K562 (cell line): ENCODE measurements at regions not wholly inside any gene's neighbourhood (a gene's known extent, or its start where the extent isn't known, plus 50 kb on each side); places are given as distances from the start of the nearest gene placed in this dataset.

Experiments
- ATAC-seq: fragments of 200-7000 bp; cut with Tn5 transposase; 3 replicates; pipeline ENCODE4 v1.9.1; 2020; ENCODE audit warnings: moderate library complexity
- BruUV-seq: library from RNA; stranded (reverse); fragments of 400-500 nt; replicated peaks from 2 replicates; lab custom pipeline; 2021; lab: Mats Ljungman, UMichigan
- CTCF ChIA-PET: fragments of 300-600 bp; formaldehyde crosslinking; extraction: SDS; loops from one replicate; lab custom pipeline; 2021; ENCODE audit warnings: low intra/inter-chr PET ratio; lab: Yijun Ruan, JAX
- POLR2A ChIA-PET: fragments of 300-600, 350-650 bp; sonication (Branson Sonifier 250); formaldehyde crosslinking; extraction: SDS; loops from one replicate; lab custom pipeline; 2021; ENCODE audit warnings: antibody characterized with exemption, inconsistent platforms; lab: Yijun Ruan, JAX
- DNase-seq, 4 experiments: peaks; one replicate each; pipeline versions ENCODE4 v3.0.0 to v3.0.0-alpha.2; 2011 to 2018; ENCODE audit warnings: low spot score in 3 of 4, mixed read lengths in 3 of 4; ENCODE audit errors: extremely low read depth in 1 of 4
- FAIRE-seq: peaks from 2 replicates; lab custom pipeline; 2011; peaks lifted over from hg19 to GRCh38; lab: Jason Lieb, UNC
- H2AFZ ChIP-seq: 2 replicates; pipeline ENCODE4 v1.6.0; 2011; ENCODE audit warnings: low read depth, low read length, control low read depth, inconsistent platforms
- H3K27ac ChIP-seq: fragments of 200-600 bp; 3 replicates; pipeline ENCODE4 v1.8.0; 2011; ENCODE audit warnings: low read depth, mild to moderate bottlenecking, control low read depth, inconsistent platforms, low read length, moderate library complexity, mixed read lengths; ENCODE audit errors: extremely low read depth
- H3K27me3 ChIP-seq, 2 experiments: fragments of 300-600 bp in 1 of 2; 2 replicates in 1 of 2; 3 replicates in 1 of 2; pipeline versions ENCODE4 v1.6.0 to v1.8.0; 2011; ENCODE audit warnings: inconsistent platforms in 2 of 2, low read length in 2 of 2, mild to moderate bottlenecking in 1 of 2, mixed read lengths in 1 of 2, moderate library complexity in 1 of 2; ENCODE audit not compliant: control insufficient read depth in 2 of 2, insufficient read depth in 2 of 2
- H3K36me3 ChIP-seq: fragments of 300-600 bp; 3 replicates; pipeline ENCODE4 v1.8.0; 2011; ENCODE audit warnings: mild to moderate bottlenecking, low read length, inconsistent platforms; ENCODE audit not compliant: control insufficient read depth, insufficient read depth
- H3K4me1 ChIP-seq, 2 experiments: fragments of 200-600 bp in 1 of 2; replicated peaks in 1 of 2; 2 replicates in 1 of 2; 3 replicates in 1 of 2; pipeline versions ENCODE4 v1.5.1 to v1.8.0; 2011; ENCODE audit warnings: inconsistent platforms in 2 of 2, low read length in 2 of 2, mild to moderate bottlenecking in 1 of 2, mixed read lengths in 1 of 2, moderate library complexity in 1 of 2; ENCODE audit not compliant: control insufficient read depth in 2 of 2, insufficient read depth in 2 of 2
- H3K4me2 ChIP-seq: 2 replicates; pipeline ENCODE4 v1.6.1; 2011; ENCODE audit warnings: low read length, control low read depth, inconsistent platforms, mixed read lengths; ENCODE audit not compliant: insufficient read depth
- H3K4me3 ChIP-seq: fragments of 200-600 bp; sonication (generic), shearing (Covaris generic); 2 replicates; pipeline ENCODE4 v1.5.1; 2016; ENCODE audit warnings: control low read depth, inconsistent platforms
- H3K79me2 ChIP-seq: fragments of 200-600 bp; 3 replicates; pipeline ENCODE4 v1.8.0; 2011; ENCODE audit warnings: low read length, inconsistent platforms; ENCODE audit not compliant: control insufficient read depth, insufficient read depth
- H3K9ac ChIP-seq, 2 experiments: 2 replicates each; pipeline versions ENCODE4 v1.6.0 to v1.6.1; 2011; ENCODE audit warnings: low read depth in 2 of 2, low read length in 2 of 2, control low read depth in 1 of 2, inconsistent platforms in 1 of 2, mild to moderate bottlenecking in 1 of 2, mixed read lengths in 1 of 2; ENCODE audit not compliant: insufficient read depth in 1 of 2
- H3K9me1 ChIP-seq: one replicate; pipeline ENCODE4 v1.6.0; 2011; ENCODE audit warnings: inconsistent platforms, mild to moderate bottlenecking, low read length, moderate library complexity; ENCODE audit not compliant: control insufficient read depth, insufficient read depth
- H3K9me3 ChIP-seq: replicated peaks from 2 replicates; pipeline ENCODE4 v1.5.1; 2011; ENCODE audit warnings: low read depth, low read length, inconsistent platforms; ENCODE audit not compliant: control insufficient read depth, insufficient read depth
- H4K20me1 ChIP-seq: replicated peaks from 2 replicates; pipeline ENCODE4 v1.6.1; 2011; ENCODE audit warnings: low read length, inconsistent platforms, mixed read lengths; ENCODE audit not compliant: control insufficient read depth, insufficient read depth
- NFIX ChIP-seq: fragments of 250-450 bp; sonication (Bioruptor Pico); IDR thresholded peaks from 2 replicates; pipeline ENCODE4 v1.4.0; 2020; ENCODE audit warnings: low read depth, mild to moderate bottlenecking, moderate library complexity
- NR2F6 ChIP-seq: fragments of 450-650 bp; formaldehyde crosslinking; IDR thresholded peaks from 2 replicates; pipeline ENCODE4 v1.4.0; 2020; ENCODE audit warnings: mild to moderate bottlenecking
- ZNF75A ChIP-seq: fragments of 450-650 bp; formaldehyde crosslinking; IDR thresholded peaks from 2 replicates; pipeline ENCODE4 v1.4.0; 2020; ENCODE audit warnings: mild to moderate bottlenecking
- ZNF77 ChIP-seq: fragments of 250-450 bp; sonication (Bioruptor Pico); IDR thresholded peaks from 2 replicates; pipeline ENCODE4 v1.5.0; 2020
- WGBS: fragments of 100-300 bp; shearing (Covaris generic); methylation state at CpG from one replicate; pipeline ENCODE4 v1.1.6; 2016; ENCODE audit warnings: low coverage, mixed read lengths; ENCODE audit not compliant: insufficient coverage; ENCODE audit errors: missing lambda C conversion rate; 5-methylcytosine and 5-hydroxymethylcytosine counted together
- in situ Hi-C: fragments of 300-500 bp; cut with MboI; formaldehyde crosslinking; loops from 4 replicates; pipeline ENCODE4 v1.15.0; 2018; ENCODE audit warnings: inconsistent platforms, mixed read lengths
- intact Hi-C: fragments of 100-400 bp; cut with micrococcal nuclease; formaldehyde crosslinking; loops from 2 replicates; pipeline ENCODE4 v1.14.2; 2022
- TF ChIP-seq, protein P1 (sequence below), 2 experiments: fragments of 200-800 bp in 1 of 2; sonication (Bioruptor generic) in 1 of 2; sonication (generic) in 1 of 2; formaldehyde crosslinking in 1 of 2; IDR thresholded peaks in 1 of 2; conservative IDR thresholded peaks in 1 of 2; 2 replicates each; pipeline versions ENCODE4 v1.5.0 to v1.6.1; 2016 to 2020; ENCODE audit warnings: missing compliant biosample characterization in 1 of 2, missing genetic modification characterization in 1 of 2, missing genetic modification reagents in 1 of 2

DNA sequence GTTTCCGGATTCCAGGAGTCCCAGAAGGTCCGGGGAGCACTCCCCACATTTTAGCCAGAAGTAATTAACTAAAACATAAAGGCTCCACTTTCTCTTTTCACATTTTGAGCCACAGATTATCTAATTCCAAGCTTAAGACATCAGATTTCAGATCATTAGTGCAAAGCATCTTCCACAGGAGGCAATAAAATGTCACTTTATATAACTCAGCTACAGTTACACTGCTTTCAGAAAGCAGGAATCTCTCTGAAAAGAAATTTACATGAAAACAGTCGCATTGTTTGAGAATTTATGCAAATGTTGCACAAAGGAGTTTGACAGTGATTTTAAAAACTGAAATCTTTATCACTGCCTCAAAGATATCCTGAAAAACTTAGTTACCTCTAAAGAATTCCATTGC is 99.7 kb downstream of the LMO4 start (continued):
- no peak for TF ChIP-seq ZNF77 (CRISPR knock-in tag)

DNA sequence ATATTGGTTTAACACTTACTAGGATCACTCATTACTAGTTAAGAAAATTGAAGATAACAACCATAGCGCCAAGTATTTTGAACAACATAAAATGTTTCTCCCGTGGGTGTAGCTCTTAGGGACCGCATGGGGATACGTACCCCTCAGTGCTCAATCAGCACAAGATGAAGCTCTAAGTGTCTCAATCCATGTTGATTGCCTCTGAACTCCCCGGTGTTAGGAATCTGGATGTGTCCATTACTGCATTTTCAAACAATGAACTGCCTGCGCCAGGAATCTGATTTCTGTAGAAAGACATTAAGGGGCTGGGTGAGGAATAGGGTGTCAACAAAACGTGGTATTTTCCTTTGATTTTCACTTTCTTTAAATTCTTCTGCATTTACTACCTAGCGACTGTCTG is 100.2 kb downstream of the LMO4 start:
- Histone ChIP-seq H3K27ac (no peak overlapping the region), H3K27me3 (peaks cover 0 to 5% of the 10 kb centered on the region in 2 experiments; a peak in 2 of 5 replicates), H4K20me1 (no peaks in the 10 kb centered on the region), H3K4me3 (no peak overlapping the region), H3K4me1 (no peaks in the 10 kb centered on the region), H3K36me3 (no peaks in the 10 kb centered on the region), H3K79me2 (no peaks in the 10 kb centered on the region), H3K4me2 (no peak overlapping the region), H2AFZ (no peak overlapping the region), H3K9me1 (no peaks in the 10 kb centered on the region), H3K9me3 (no peaks in the 10 kb centered on the region), H3K9ac (no peak overlapping the region)
- ATAC-seq (no peak), DNase-seq (no peak), FAIRE-seq (no peak)
- POLR2A ChIA-PET = interaction anchor here (0.6 to 0.8 kb wide), 2 partner anchors 133 to 1321 kb away, joined by 3 read pairs; no protein-coding TSS in a partner anchor
- TF ChIP-seq NR2F6 (no peak), NFIX (CRISPR knock-in tag) (no peak), ZNF75A (CRISPR knock-in tag) (no peak)
- TF ChIP-seq, protein P1, sequence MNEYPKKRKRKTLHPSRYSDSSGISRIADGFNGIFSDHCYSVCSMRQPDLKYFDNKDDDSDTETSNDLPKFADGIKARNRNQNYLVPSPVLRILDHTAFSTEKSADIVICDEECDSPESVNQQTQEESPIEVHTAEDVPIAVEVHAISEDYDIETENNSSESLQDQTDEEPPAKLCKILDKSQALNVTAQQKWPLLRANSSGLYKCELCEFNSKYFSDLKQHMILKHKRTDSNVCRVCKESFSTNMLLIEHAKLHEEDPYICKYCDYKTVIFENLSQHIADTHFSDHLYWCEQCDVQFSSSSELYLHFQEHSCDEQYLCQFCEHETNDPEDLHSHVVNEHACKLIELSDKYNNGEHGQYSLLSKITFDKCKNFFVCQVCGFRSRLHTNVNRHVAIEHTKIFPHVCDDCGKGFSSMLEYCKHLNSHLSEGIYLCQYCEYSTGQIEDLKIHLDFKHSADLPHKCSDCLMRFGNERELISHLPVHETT (CRISPR knock-in tag; conservative IDR thresholded peaks at IDR 0.05 in 1 of 2, IDR thresholded peaks at IDR 0.05 in 1 of 2) = no peak
- BruUV-seq = no TSS peak
- CTCF ChIA-PET = no interaction called here
- intact Hi-C loops (no loop called here), in situ Hi-C loops (no loop called here)
- 4% methylated on average over 8 of the region's 8 CpGs for WGBS
